Panc1 (cell line): ENCODE measurements at regions not wholly inside any gene's neighbourhood (a gene's known extent, or its start where the extent isn't known, plus 50 kb on each side); places are given as distances from the start of the nearest gene placed in this dataset.
"Not testable (repeated sequence)": the region's sequence is repeated elsewhere in the genome, so short reads cannot be mapped to it uniquely, and the experiment has no call there.

Experiments
- ATAC-seq: fragments of 200-7000 bp; cut with Tn5 transposase; 2 replicates; pipeline ENCODE4 v1.9.1; 2020; ENCODE audit warnings: mild to moderate bottlenecking, moderate library complexity
- BruUV-seq: library from RNA; stranded (reverse); fragments of 400-500 nt; replicated peaks from 2 replicates; lab custom pipeline; 2021; lab: Mats Ljungman, UMichigan
- CTCF ChIA-PET: fragments of 300-600 bp; sonication (Branson Sonifier 250); formaldehyde crosslinking; loops from one replicate; lab custom pipeline; 2022; ENCODE audit warnings: antibody characterized with exemption; lab: Charles Lee
- POLR2A ChIA-PET: fragments of 300-600 bp; sonication (Branson Sonifier 250); formaldehyde crosslinking; loops from one replicate; lab custom pipeline; 2022; ENCODE audit warnings: antibody characterized with exemption; lab: Charles Lee
- DNase-seq: peaks from one replicate; pipeline ENCODE4 v3.0.0-alpha.2; 2010; ENCODE audit warnings: low read depth, low spot score
- H3K27ac ChIP-seq: 2 replicates; pipeline ENCODE4 v1.5.1; 2011; ENCODE audit warnings: mild to moderate bottlenecking, low read length, inconsistent platforms
- H3K27me3 ChIP-seq: fragments of 200-500 bp; sonication (Bioruptor generic); 2 replicates; pipeline ENCODE4 v1.6.0; 2014; ENCODE audit warnings: low read length, inconsistent platforms; ENCODE audit not compliant: control insufficient read depth, insufficient read depth
- H3K36me3 ChIP-seq: fragments of 200-500 bp; sonication (Bioruptor generic); 2 replicates; pipeline ENCODE4 v1.5.1; 2014; ENCODE audit warnings: inconsistent platforms, mild to moderate bottlenecking, low read length, moderate library complexity; ENCODE audit not compliant: control insufficient read depth, insufficient read depth
- H3K4me1 ChIP-seq: 2 replicates; pipeline ENCODE4 v1.5.1; 2011; ENCODE audit warnings: inconsistent platforms, mild to moderate bottlenecking, low read length, moderate library complexity; ENCODE audit not compliant: control insufficient read depth, insufficient read depth
- H3K4me3 ChIP-seq, 2 experiments: 2 replicates each; pipeline ENCODE4 v1.5.1; 2011 to 2012; ENCODE audit warnings: low read depth in 2 of 2, low read length in 2 of 2, mild to moderate bottlenecking in 2 of 2, inconsistent platforms in 1 of 2, moderate library complexity in 1 of 2
- H3K9me3 ChIP-seq: fragments of 200-500 bp; sonication (Bioruptor generic); 2 replicates; pipeline ENCODE4 v1.5.1; 2014; ENCODE audit warnings: low read depth, mild to moderate bottlenecking, inconsistent platforms, low read length, moderate library complexity; ENCODE audit not compliant: control insufficient read depth, insufficient read depth
- POLR2AphosphoS5 ChIP-seq: IDR thresholded peaks from 2 replicates; pipeline ENCODE4 v1.6.1; 2012; ENCODE audit warnings: mild to moderate bottlenecking, low read depth, low read length, moderate library complexity
- SIN3A ChIP-seq: IDR thresholded peaks from 2 replicates; pipeline ENCODE4 v1.6.1; 2012; ENCODE audit warnings: low read depth, mild to moderate bottlenecking, low read length, moderate library complexity, borderline replicate concordance; ENCODE audit not compliant: insufficient read depth
- TCF7L2 ChIP-seq: IDR thresholded peaks from 2 replicates; pipeline ENCODE4 v1.6.1; 2011; ENCODE audit warnings: mild to moderate bottlenecking, low read depth, low read length, inconsistent platforms
- in situ Hi-C: cut with HindIII; loops from 2 replicates; pipeline ENCODE4 v1.10.0; 2016; ENCODE audit warnings: low sequenced_read_pairs, low pct_unique_long_range_greater_than_20kb
- intact Hi-C: fragments of 100-400 bp; cut with micrococcal nuclease; formaldehyde crosslinking; loops from one replicate; pipeline ENCODE4 v1.10.0; 2022; ENCODE audit not compliant: unreplicated experiment
- TF ChIP-seq, protein P1 (sequence below): fragments of 450-650 bp; IDR thresholded peaks from 2 replicates; pipeline ENCODE4 v1.5.1; 2017; ENCODE audit warnings: mild to moderate bottlenecking
- TF ChIP-seq, protein P2 (sequence below), 2 experiments: IDR thresholded peaks; 2 replicates each; pipeline ENCODE4 v1.6.1; 2011 to 2012; ENCODE audit warnings: low read depth in 2 of 2, control low read depth in 1 of 2, low read length in 1 of 2, mild to moderate bottlenecking in 1 of 2, moderate library complexity in 1 of 2; ENCODE audit not compliant: insufficient read depth in 1 of 2

DNA sequence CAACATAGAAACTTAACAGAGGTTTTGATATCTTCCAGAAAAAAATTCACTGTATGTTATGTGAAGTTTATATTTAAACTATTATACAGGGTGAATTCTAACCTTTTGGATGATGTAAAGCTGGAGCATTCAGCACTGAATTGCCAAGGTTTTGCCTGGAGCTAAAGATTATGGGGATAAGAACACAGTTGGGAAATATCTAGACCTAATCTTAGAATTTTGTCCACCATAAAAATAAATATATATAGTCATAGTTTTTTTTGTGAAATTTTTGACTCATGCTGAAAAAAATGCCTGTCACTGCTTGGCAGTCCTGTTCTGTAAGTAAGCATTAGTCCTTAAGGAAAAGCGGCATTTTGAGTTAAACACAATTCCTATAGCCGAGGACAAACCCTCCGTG lies 339.3 kb upstream of the TMEFF2 start:
- TF ChIP-seq, protein P1, sequence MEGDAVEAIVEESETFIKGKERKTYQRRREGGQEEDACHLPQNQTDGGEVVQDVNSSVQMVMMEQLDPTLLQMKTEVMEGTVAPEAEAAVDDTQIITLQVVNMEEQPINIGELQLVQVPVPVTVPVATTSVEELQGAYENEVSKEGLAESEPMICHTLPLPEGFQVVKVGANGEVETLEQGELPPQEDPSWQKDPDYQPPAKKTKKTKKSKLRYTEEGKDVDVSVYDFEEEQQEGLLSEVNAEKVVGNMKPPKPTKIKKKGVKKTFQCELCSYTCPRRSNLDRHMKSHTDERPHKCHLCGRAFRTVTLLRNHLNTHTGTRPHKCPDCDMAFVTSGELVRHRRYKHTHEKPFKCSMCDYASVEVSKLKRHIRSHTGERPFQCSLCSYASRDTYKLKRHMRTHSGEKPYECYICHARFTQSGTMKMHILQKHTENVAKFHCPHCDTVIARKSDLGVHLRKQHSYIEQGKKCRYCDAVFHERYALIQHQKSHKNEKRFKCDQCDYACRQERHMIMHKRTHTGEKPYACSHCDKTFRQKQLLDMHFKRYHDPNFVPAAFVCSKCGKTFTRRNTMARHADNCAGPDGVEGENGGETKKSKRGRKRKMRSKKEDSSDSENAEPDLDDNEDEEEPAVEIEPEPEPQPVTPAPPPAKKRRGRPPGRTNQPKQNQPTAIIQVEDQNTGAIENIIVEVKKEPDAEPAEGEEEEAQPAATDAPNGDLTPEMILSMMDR: no peak
- TF ChIP-seq POLR2AphosphoS5 (no peak), TCF7L2 (no peak), SIN3A (no peak)
- TF ChIP-seq, protein P2, sequence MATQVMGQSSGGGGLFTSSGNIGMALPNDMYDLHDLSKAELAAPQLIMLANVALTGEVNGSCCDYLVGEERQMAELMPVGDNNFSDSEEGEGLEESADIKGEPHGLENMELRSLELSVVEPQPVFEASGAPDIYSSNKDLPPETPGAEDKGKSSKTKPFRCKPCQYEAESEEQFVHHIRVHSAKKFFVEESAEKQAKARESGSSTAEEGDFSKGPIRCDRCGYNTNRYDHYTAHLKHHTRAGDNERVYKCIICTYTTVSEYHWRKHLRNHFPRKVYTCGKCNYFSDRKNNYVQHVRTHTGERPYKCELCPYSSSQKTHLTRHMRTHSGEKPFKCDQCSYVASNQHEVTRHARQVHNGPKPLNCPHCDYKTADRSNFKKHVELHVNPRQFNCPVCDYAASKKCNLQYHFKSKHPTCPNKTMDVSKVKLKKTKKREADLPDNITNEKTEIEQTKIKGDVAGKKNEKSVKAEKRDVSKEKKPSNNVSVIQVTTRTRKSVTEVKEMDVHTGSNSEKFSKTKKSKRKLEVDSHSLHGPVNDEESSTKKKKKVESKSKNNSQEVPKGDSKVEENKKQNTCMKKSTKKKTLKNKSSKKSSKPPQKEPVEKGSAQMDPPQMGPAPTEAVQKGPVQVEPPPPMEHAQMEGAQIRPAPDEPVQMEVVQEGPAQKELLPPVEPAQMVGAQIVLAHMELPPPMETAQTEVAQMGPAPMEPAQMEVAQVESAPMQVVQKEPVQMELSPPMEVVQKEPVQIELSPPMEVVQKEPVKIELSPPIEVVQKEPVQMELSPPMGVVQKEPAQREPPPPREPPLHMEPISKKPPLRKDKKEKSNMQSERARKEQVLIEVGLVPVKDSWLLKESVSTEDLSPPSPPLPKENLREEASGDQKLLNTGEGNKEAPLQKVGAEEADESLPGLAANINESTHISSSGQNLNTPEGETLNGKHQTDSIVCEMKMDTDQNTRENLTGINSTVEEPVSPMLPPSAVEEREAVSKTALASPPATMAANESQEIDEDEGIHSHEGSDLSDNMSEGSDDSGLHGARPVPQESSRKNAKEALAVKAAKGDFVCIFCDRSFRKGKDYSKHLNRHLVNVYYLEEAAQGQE (IDR thresholded peaks at IDR 0.05; ENCODE audit: insufficient read depth in 1 of 2, low read depth in 2 of 2, low read length in 1 of 2): no peak
- Histone ChIP-seq H3K4me1 (no peaks in the 10 kb centered on the region; the same call in 1 of the 2 replicates), H3K27ac (no peak overlapping the region), H3K9me3 (no peaks in the 10 kb centered on the region), H3K27me3 (no peaks in the 10 kb centered on the region), H3K4me3 (no peak overlapping the region), H3K36me3 (no peaks in the 10 kb centered on the region)
- ChIA-PET CTCF (no interaction called here), POLR2A (no interaction called here)
- no peak for ATAC-seq
- intact Hi-C loops (no loop called here), in situ Hi-C loops (no loop called here)
- BruUV-seq: no TSS peak
- DNase-seq: no peak

DNA sequence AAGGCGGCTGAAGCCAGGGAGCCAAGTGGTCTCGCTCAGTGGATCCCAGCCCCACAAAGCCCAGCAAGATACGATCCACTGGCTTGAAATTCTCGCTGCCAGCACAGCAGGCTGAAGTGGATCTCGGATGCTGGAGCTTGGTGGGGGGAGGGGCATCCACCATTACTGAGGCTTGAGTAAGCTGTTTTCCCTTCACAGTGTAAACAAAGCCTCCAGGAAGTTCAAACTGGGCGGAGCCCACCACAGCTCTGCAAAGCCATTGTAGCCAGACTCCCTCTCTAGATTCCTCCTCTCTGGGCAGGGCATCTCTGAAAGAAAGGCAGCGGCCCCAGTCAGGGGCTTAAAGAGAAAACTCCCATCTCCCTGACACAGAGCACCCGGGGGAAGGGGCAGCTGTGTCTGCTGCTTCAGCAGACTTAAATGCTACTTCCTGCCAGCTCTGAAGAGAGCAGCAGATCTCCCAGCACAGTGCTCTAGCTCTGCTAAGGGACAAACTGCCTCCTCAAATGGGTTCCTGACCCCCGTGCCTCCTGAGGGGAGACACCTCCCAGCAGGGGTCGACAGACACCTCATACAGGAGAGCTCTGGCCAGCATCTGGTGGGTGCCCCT lies 330.0 kb upstream of the TMEFF2 start:
- H3K27me3 ChIP-seq, BruUV-seq, H3K4me1 ChIP-seq, DNase-seq, CTCF ChIA-PET, in situ Hi-C loops, POLR2A ChIA-PET, ATAC-seq, H3K9me3 ChIP-seq, intact Hi-C loops, H3K27ac ChIP-seq, H3K36me3 ChIP-seq, H3K4me3 ChIP-seq: not testable (repeated sequence)

DNA sequence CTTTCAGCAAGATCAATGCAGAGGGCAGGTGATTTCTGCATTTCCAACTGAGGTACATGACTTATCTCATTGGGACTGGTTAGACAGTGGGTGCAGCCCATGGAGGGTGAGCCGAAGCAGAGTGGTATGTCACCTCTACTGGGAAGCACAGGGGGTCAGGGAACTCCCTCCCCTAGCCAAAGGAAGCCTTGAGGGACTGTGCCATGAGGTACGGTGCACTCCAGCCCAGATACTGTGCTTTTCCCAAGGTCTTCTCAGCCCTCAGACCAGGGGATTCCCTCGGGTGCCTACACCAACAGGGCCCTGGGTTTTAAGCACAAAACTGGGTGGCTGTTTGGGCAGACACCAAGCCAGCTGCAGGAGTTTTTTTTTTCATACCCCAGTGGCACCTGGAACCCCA lies 329.5 kb upstream of the TMEFF2 start:
- H3K9me3 ChIP-seq, H3K27ac ChIP-seq, H3K4me1 ChIP-seq, ATAC-seq, in situ Hi-C loops, POLR2A ChIA-PET, DNase-seq, H3K36me3 ChIP-seq, intact Hi-C loops, H3K27me3 ChIP-seq, BruUV-seq, H3K4me3 ChIP-seq: not testable (repeated sequence)
- CTCF ChIA-PET: interaction anchor here (0.6 kb wide), 1 partner anchor 966 kb away, joined by 3 read pairs; no protein-coding TSS in a partner anchor
